Suprapubic skin (tissue), 4 donors: ENCODE measurements at regions not wholly inside any gene's neighbourhood (a gene's known extent, or its start where the extent isn't known, plus 50 kb on each side); places are given as distances from the start of the nearest gene placed in this dataset.

ENCODE experiments used
- DNase-seq, 2 donors: peaks; one replicate each; pipeline ENCODE4 v3.0.0-alpha.2; 2019; ENCODE audit warnings: low spot score in 2 of 2
- H3K27ac ChIP-seq: fragments of 200-600 bp; sonication (generic); one replicate; pipeline ENCODE4 v1.5.1; 2019
- H3K27me3 ChIP-seq: fragments of 200-600 bp; sonication (generic); one replicate; pipeline ENCODE4 v1.5.1; 2019
- H3K36me3 ChIP-seq: fragments of 200-600 bp; sonication (generic); one replicate; pipeline ENCODE4 v1.5.1; 2019
- H3K4me1 ChIP-seq: fragments of 200-600 bp; sonication (generic); one replicate; pipeline ENCODE4 v1.5.1; 2019
- H3K4me3 ChIP-seq: fragments of 200-600 bp; sonication (generic); one replicate; pipeline ENCODE4 v1.5.1; 2019; ENCODE audit warnings: mild to moderate bottlenecking
- H3K9me3 ChIP-seq: fragments of 200-600 bp; sonication (generic); one replicate; pipeline ENCODE4 v1.5.1; 2019
- CTCF ChIP-seq, 2 donors: fragments of 200-600 bp in 1 of 2; fragments of 450-650 bp in 1 of 2; sonication (generic) in 1 of 2; IDR thresholded peaks; one replicate each; pipeline ENCODE4 v1.5.1; 2016 to 2019; ENCODE audit warnings: antibody characterized with exemption in 2 of 2, mild to moderate bottlenecking in 1 of 2, moderate library complexity in 1 of 2
- EP300 ChIP-seq: sonication (generic); formaldehyde crosslinking; IDR thresholded peaks from one replicate; pipeline ENCODE4 v1.6.1; 2017; ENCODE audit warnings: antibody characterized with exemption
- POLR2A ChIP-seq, 2 donors: fragments of 450-650 bp; IDR thresholded peaks; one replicate each; pipeline ENCODE4 v1.6.1; 2017; ENCODE audit warnings: antibody characterized with exemption in 2 of 2, mild to moderate bottlenecking in 2 of 2, moderate library complexity in 2 of 2
- POLR2AphosphoS5 ChIP-seq, 3 donors: sonication (generic); formaldehyde crosslinking; IDR thresholded peaks; one replicate each; pipeline ENCODE4 v1.6.1; 2017; ENCODE audit warnings: antibody characterized with exemption in 3 of 3
- WGBS: methylation state at CpG from one replicate; pipeline ENCODE4 v1.1.5; 2018; 5-methylcytosine and 5-hydroxymethylcytosine counted together

- Histone ChIP-seq H3K36me3 (no peaks in the 10 kb centered on the region), H3K4me1 (no peaks in the 10 kb centered on the region), H3K27me3 (no peaks in the 10 kb centered on the region), H3K27ac (no peak overlapping the region), H3K4me3 (no peak overlapping the region), H3K9me3 (no peaks in the 10 kb centered on the region)
- WGBS, result 62% methylated on average over 5 of the region's 5 CpGs
- DNase-seq, result no peak
- TF ChIP-seq POLR2A (IDR thresholded peaks at IDR 0.05), result no peak
Observed at GRCh38 chr3:68060910-68061309, 406.5 kb upstream of the SUCLG2 start.

DNA sequence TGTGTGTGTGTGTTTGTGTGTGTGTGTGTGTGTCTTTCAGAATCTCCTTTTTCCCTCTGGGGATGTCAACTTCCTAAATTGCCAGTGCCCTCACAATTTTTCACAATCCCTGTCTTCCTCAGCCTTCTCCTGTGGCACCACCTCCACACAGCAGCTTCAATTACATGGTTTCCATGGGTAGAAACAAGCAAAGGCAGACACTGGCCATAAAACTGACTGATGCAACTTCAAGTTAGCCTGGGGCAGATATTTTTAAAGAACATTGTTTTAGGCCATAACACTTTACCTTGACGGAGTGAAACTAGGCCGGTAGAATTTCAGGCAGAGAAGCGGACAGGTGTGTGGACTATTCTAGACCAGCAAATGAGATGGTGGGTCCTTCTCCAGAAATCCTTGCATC is 405.8 kb upstream of the SUCLG2 start:
- Histone ChIP-seq H3K27ac (no peak overlapping the region), H3K27me3 (no peaks in the 10 kb centered on the region), H3K9me3 (no peaks in the 10 kb centered on the region), H3K4me3 (no peak overlapping the region), H3K4me1 (no peaks in the 10 kb centered on the region), H3K36me3 (no peaks in the 10 kb centered on the region)
- TF ChIP-seq POLR2AphosphoS5 (IDR thresholded peaks at IDR 0.05) (no peak), POLR2A (IDR thresholded peaks at IDR 0.05) (no peak), EP300 (no peak), CTCF (IDR thresholded peaks at IDR 0.05) (no peak)
- WGBS, result 45% methylated on average over 3 of the region's 3 CpGs
- no peak for DNase-seq

DNA sequence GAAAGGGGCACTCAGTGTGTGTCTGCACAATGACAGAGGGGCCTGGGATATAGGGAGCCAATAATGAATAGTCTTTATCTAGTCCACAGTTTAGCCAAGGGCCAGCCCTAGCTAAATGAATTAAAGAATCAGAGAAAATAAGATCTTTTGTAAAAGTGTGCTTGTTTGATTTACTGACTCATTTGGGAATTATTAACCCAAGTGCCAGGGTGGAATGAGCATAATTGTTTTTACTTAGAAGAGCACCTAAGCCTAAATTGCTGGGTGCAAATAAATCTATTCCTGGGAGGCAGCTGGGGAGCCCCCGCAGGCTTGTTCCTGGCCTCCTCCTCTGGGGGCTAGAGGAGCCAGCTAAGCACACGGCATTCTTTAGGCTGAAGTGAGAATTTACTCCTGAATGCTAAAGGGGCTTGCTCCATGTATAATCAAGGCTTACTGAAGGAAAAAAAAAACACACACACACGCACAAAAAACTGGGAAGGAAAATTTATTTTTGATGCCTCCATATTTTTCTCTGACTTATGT is 405.3 kb upstream of the SUCLG2 start:
- H3K4me3 ChIP-seq, result no peak overlapping the region
- DNase-seq, result no peak
- 52% methylated on average over 3 of the region's 3 CpGs for WGBS

GRCh38 chr3:68057637-68058320 is 403.4 kb upstream of the SUCLG2 start:
- TF ChIP-seq EP300, result no peak
- TF ChIP-seq POLR2AphosphoS5 (IDR thresholded peaks at IDR 0.05), result no peak
- no peak for TF ChIP-seq POLR2A (IDR thresholded peaks at IDR 0.05)
- TF ChIP-seq CTCF (IDR thresholded peaks at IDR 0.05), result no peak

More for the DNA sequence above, 405.3 kb upstream of the SUCLG2 start:
- Histone ChIP-seq H3K27ac (no peak overlapping the region), H3K27me3 (no peaks in the 10 kb centered on the region), H3K36me3 (no peaks in the 10 kb centered on the region), H3K9me3 (no peaks in the 10 kb centered on the region), H3K4me1 (no peaks in the 10 kb centered on the region)
- TF ChIP-seq POLR2A (IDR thresholded peaks at IDR 0.05) (no peak), EP300 (no peak), POLR2AphosphoS5 (IDR thresholded peaks at IDR 0.05) (no peak), CTCF (IDR thresholded peaks at IDR 0.05) (no peak)

GRCh38 chr3:68056556-68056955 is 402.1 kb upstream of the SUCLG2 start:
- Histone ChIP-seq H3K27me3 (no peaks in the 10 kb centered on the region), H3K4me1 (no peaks in the 10 kb centered on the region), H3K36me3 (no peaks in the 10 kb centered on the region), H3K4me3 (no peak overlapping the region), H3K27ac (no peak overlapping the region), H3K9me3 (no peaks in the 10 kb centered on the region)
- TF ChIP-seq EP300 (no peak), CTCF (IDR thresholded peaks at IDR 0.05) (no peak), POLR2A (IDR thresholded peaks at IDR 0.05) (no peak), POLR2AphosphoS5 (IDR thresholded peaks at IDR 0.05) (no peak)
- DNase-seq, result no peak
- 55% methylated on average over 2 of the region's 2 CpGs for WGBS

More at GRCh38 chr3:68057637-68058320, 403.4 kb upstream of the SUCLG2 start:
- H3K4me1 ChIP-seq, result no peaks in the 10 kb centered on the region
- no peaks in the 10 kb centered on the region for H3K9me3 ChIP-seq
- H3K27me3 ChIP-seq, result no peaks in the 10 kb centered on the region
- no peak overlapping the region for H3K4me3 ChIP-seq
- no peaks in the 10 kb centered on the region for H3K36me3 ChIP-seq
- no peak overlapping the region for H3K27ac ChIP-seq
- WGBS, result 71% methylated on average over 2 of the region's 2 CpGs
- no peak for DNase-seq

GRCh38 chr3:68055215-68055614 is 400.8 kb upstream of the SUCLG2 start:
- TF ChIP-seq POLR2AphosphoS5 (IDR thresholded peaks at IDR 0.05) (no peak), EP300 (no peak), CTCF (IDR thresholded peaks at IDR 0.05) (no peak), POLR2A (IDR thresholded peaks at IDR 0.05) (no peak)
- H3K36me3 ChIP-seq, result no peaks in the 10 kb centered on the region
- no peaks in the 10 kb centered on the region for H3K27me3 ChIP-seq
- H3K9me3 ChIP-seq, result no peaks in the 10 kb centered on the region
- no peak for DNase-seq
- H3K4me1 ChIP-seq, result no peaks in the 10 kb centered on the region
- H3K27ac ChIP-seq, result no peak overlapping the region
- 76% methylated on average over 4 of the region's 4 CpGs for WGBS
- no peak overlapping the region for H3K4me3 ChIP-seq
